ENCODE measurements at regions not wholly inside any gene's neighbourhood (a gene's known extent, or its start where the extent isn't known, plus 50 kb on each side); places are given as distances from the start of the nearest gene placed in this dataset.

DNA sequence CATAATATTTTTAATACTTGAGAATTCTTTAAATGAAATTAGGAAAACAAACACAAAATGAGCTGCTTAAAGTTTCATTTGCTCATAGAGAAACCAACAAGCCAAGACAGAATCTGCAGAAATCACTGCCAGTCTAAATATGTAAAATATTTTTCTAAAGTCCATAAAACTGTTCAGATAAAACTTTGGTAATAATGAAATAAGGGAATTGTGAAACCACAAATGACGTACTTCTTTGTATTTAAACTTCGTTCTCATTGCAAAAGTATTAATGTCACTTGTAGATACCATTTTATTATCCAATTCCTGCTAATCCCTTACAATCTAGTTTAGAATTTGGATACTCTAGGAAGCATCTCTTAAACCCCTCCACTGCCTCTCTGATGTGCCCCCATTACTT is 234.5 kb upstream of the NEGR1 start:
- TF ChIP-seq POLR2A (IDR thresholded peaks at IDR 0.05; ENCODE audit: low read length) (no peak), GATA1 (IDR thresholded peaks at IDR 0.05; ENCODE audit: low read depth, low read length) (no peak)

Data from erythroblast (primary cell).